PC-9 (cell line): ENCODE measurements at regions not wholly inside any gene's neighbourhood (a gene's known extent, or its start where the extent isn't known, plus 50 kb on each side); places are given as distances from the start of the nearest gene placed in this dataset.

Source experiments
- BruUV-seq: library from RNA; stranded (reverse); fragments of 400-500 nt; replicated peaks from 2 replicates; lab custom pipeline; 2021; lab: Mats Ljungman, UMichigan
- CTCF ChIA-PET: fragments of 300-600 bp; sonication (Branson Sonifier 250); formaldehyde crosslinking; loops from one replicate; lab custom pipeline; 2022; ENCODE audit warnings: antibody characterized with exemption; lab: Charles Lee
- POLR2A ChIA-PET: fragments of 300-600 bp; sonication (Branson Sonifier 250); formaldehyde crosslinking; loops from one replicate; lab custom pipeline; 2022; ENCODE audit warnings: antibody characterized with exemption; ENCODE audit not compliant: unreplicated experiment; lab: Charles Lee
- DNase-seq, 2 experiments: peaks; one replicate each; pipeline versions ENCODE4 v3.0.0 to v3.0.0-alpha.2; 2015 to 2022; ENCODE audit warnings: mixed read lengths in 1 of 2
- H2AFZ ChIP-seq: fragments of 200-600 bp; sonication (generic); 2 replicates; pipeline ENCODE4 v1.8.1; 2017; ENCODE audit warnings: antibody characterized with exemption
- H3F3A ChIP-seq: fragments of 200-600 bp; sonication (generic); 2 replicates; pipeline ENCODE4 v1.8.1; 2017; ENCODE audit warnings: antibody characterized with exemption, mild to moderate bottlenecking, low read depth; ENCODE audit not compliant: insufficient read depth
- H3K27ac ChIP-seq: fragments of 200-600 bp; sonication (generic); 2 replicates; pipeline ENCODE4 v1.6.1; 2016; ENCODE audit warnings: mixed run types
- H3K27me3 ChIP-seq: fragments of 200-600 bp; sonication (generic); 2 replicates; pipeline ENCODE4 v1.6.1; 2016; ENCODE audit warnings: low read depth, mixed run types; ENCODE audit not compliant: insufficient read depth
- H3K36me3 ChIP-seq: fragments of 200-600 bp; sonication (generic); 2 replicates; pipeline ENCODE4 v1.6.1; 2016; ENCODE audit warnings: low read depth, mixed run types
- H3K4me1 ChIP-seq: fragments of 200-600 bp; sonication (generic); replicated peaks from 2 replicates; pipeline ENCODE4 v1.6.1; 2016; ENCODE audit warnings: mixed run types; ENCODE audit not compliant: insufficient read depth
- H3K4me2 ChIP-seq: fragments of 200-600 bp; sonication (generic); 2 replicates; pipeline ENCODE4 v1.6.1; 2017; ENCODE audit warnings: mixed run types
- H3K4me3 ChIP-seq: fragments of 200-600 bp; sonication (generic); 2 replicates; pipeline ENCODE4 v1.6.1; 2016; ENCODE audit warnings: mixed run types
- H3K79me2 ChIP-seq: fragments of 200-600 bp; sonication (generic); 2 replicates; pipeline ENCODE4 v1.6.1; 2017; ENCODE audit warnings: low read depth, mixed run types
- H3K9me2 ChIP-seq: fragments of 200-600 bp; sonication (generic); 2 replicates; pipeline ENCODE4 v1.8.1; 2017; ENCODE audit warnings: mild to moderate bottlenecking; ENCODE audit not compliant: insufficient read depth
- H3K9me3 ChIP-seq: fragments of 200-600 bp; sonication (generic); 2 replicates; pipeline ENCODE4 v1.8.1; 2016; ENCODE audit warnings: low read depth; ENCODE audit not compliant: insufficient read depth
- H4K20me1 ChIP-seq: fragments of 200-600 bp; sonication (generic); 2 replicates; pipeline ENCODE4 v1.8.1; 2017; ENCODE audit not compliant: insufficient read depth
- EZH2 ChIP-seq: fragments of 200-600 bp; sonication (generic); IDR thresholded peaks from 2 replicates; pipeline ENCODE4 v1.8.0; 2017; ENCODE audit warnings: antibody characterized with exemption, low read depth
- intact Hi-C: fragments of 100-400 bp; cut with micrococcal nuclease; formaldehyde crosslinking; loops from one replicate; pipeline ENCODE4 v1.10.0; 2022; ENCODE audit not compliant: unreplicated experiment
- TF ChIP-seq, protein P1 (sequence below): fragments of 200-600 bp; sonication (generic); conservative IDR thresholded peaks from 2 replicates; pipeline ENCODE4 v1.6.1; 2017; ENCODE audit warnings: mixed run types, antibody characterized with exemption, mild to moderate bottlenecking, moderate library complexity

DNA sequence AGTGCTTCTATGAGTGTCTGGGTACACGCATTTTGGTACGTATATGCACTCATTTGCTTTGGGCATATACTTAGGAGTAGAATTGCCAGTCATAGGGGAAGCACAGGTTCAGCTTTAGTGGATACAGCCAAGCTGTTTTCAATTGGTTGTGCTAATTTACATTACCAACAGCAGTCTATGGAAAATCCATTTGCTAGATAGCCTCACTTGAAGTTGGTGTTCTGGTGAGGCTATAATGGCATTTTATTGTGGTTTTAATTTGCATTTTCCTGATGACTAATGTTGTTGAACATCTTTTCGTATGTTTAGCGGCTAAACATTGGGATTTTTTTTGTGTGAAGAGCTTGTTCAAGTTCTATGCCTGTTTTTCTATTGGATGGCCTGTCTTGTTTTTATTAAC lies 76.8 kb upstream of the ANKH start:
- H3K79me2 ChIP-seq = no peaks in the 10 kb centered on the region
- H3K9me2 ChIP-seq = no peaks in the 10 kb centered on the region; the same call in 1 of the 2 replicates
- no peak overlapping the region for H2AFZ ChIP-seq
- DNase-seq = no peak
- no peaks in the 10 kb centered on the region for H3K4me1 ChIP-seq
- no peaks in the 10 kb centered on the region for H3F3A ChIP-seq
- H4K20me1 ChIP-seq = no peaks in the 10 kb centered on the region
- POLR2A ChIA-PET = no interaction called here
- H3K4me2 ChIP-seq = no peak overlapping the region
- H3K4me3 ChIP-seq = no peak overlapping the region
- H3K36me3 ChIP-seq = no peaks in the 10 kb centered on the region
- no peak for TF ChIP-seq EZH2
- TF ChIP-seq, protein P1, sequence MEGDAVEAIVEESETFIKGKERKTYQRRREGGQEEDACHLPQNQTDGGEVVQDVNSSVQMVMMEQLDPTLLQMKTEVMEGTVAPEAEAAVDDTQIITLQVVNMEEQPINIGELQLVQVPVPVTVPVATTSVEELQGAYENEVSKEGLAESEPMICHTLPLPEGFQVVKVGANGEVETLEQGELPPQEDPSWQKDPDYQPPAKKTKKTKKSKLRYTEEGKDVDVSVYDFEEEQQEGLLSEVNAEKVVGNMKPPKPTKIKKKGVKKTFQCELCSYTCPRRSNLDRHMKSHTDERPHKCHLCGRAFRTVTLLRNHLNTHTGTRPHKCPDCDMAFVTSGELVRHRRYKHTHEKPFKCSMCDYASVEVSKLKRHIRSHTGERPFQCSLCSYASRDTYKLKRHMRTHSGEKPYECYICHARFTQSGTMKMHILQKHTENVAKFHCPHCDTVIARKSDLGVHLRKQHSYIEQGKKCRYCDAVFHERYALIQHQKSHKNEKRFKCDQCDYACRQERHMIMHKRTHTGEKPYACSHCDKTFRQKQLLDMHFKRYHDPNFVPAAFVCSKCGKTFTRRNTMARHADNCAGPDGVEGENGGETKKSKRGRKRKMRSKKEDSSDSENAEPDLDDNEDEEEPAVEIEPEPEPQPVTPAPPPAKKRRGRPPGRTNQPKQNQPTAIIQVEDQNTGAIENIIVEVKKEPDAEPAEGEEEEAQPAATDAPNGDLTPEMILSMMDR = no peak
- H3K9me3 ChIP-seq = no peaks in the 10 kb centered on the region
- CTCF ChIA-PET = no interaction called here
- intact Hi-C loops = loop anchor here (5.0 kb wide), 1 partner anchor 261 kb away; no protein-coding TSS in a partner anchor
- peaks cover 11% of the 10 kb centered on the region; the same call in 1 of the 2 replicates for H3K27me3 ChIP-seq
- BruUV-seq = no TSS peak
- no peak overlapping the region for H3K27ac ChIP-seq

DNA sequence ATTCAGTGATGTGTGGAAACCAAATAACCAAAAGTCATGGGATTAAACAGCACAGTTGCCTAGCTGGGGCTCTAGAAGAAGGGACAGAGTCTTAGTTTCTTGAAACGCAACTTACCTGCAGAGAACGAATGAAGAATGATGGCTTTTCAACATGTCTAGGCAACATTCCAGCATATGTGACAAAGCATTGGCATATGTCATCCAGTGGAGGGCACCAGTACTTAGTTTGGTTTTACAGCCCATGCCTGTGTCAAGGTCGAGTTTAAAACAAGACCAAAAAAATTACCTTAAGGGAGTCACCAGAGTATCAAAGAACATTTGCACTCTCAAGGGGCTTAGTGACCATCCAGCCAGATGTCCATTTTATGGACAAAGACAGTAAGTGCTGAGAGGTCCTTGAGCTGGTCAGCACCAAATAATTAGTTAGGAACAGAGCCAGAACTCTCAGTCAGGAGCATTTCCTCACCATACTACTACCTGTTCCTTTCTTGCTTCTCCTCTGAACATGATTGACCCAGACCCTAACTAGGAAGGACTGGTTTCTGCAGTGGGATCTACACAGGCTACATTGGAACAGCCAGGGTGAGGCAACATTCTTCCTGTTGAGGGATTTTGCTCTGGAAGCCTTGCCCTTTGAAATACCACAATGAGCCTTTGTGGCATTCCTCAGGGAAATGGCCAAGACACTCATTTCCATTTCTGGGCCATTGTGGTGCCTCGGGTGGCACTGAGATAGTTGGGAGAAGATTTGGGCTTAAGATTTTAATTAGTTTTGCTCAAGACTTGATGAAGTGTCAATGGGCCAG lies 75.4 kb upstream of the ANKH start:
- peak in 1 of 2 experiments; percentile 24 for DNase-seq
- CTCF ChIA-PET = interaction anchor here (0.6 to 0.7 kb wide), 2 partner anchors 54 to 63 kb away, joined by 4 to 9 read pairs; no protein-coding TSS in a partner anchor
- H3K4me2 ChIP-seq = no peak overlapping the region
- TF ChIP-seq EZH2 = no peak
- TF ChIP-seq, protein P1 = peak; percentile 49
- POLR2A ChIA-PET = no interaction called here
- no peak overlapping the region for H3K4me3 ChIP-seq
- no peak overlapping the region for H2AFZ ChIP-seq
- BruUV-seq = no TSS peak
- no peaks in the 10 kb centered on the region for H3K9me2 ChIP-seq
- H3K27me3 ChIP-seq = peaks cover 16% of the 10 kb centered on the region; the same call in 1 of the 2 replicates
- H3K79me2 ChIP-seq = no peaks in the 10 kb centered on the region
- no peaks in the 10 kb centered on the region for H3K36me3 ChIP-seq
- intact Hi-C loops = loop anchor here (1.0 to 5.0 kb wide), 3 partner anchors 56 to 260 kb away; no protein-coding TSS in a partner anchor
- H4K20me1 ChIP-seq = no peaks in the 10 kb centered on the region
- H3K27ac ChIP-seq = no peak overlapping the region
- no peaks in the 10 kb centered on the region for H3K9me3 ChIP-seq
- H3K4me1 ChIP-seq = no peaks in the 10 kb centered on the region
- H3F3A ChIP-seq = no peaks in the 10 kb centered on the region

DNA sequence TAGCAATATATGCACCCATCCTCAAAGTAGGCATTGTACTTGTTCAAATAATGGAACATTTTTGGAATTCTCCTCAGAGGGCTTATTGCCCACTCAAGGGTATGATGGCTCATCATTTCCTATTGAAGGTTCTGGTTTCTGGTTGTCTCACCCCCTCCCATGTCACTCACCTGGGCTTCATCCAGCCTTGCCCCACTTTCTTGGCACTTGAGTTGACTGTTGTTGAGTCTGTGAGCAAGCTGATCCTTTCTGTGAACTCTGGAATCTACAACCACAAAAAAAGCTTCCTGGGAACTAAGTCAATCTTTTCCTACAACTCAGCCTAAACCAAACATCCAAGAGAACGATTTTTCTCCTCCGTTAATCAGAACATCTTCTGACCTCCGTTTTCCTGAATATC lies 73.9 kb upstream of the ANKH start:
- H2AFZ ChIP-seq = no peak overlapping the region
- H3K4me2 ChIP-seq = no peak overlapping the region
- H3K27ac ChIP-seq = no peak overlapping the region
- H3K9me2 ChIP-seq = no peaks in the 10 kb centered on the region
- intact Hi-C loops = loop anchor here (5.0 kb wide), 1 partner anchor 258 kb away; no protein-coding TSS in a partner anchor
- peaks cover 18% of the 10 kb centered on the region; the same call in 1 of the 2 replicates for H3K27me3 ChIP-seq
- H4K20me1 ChIP-seq = no peaks in the 10 kb centered on the region
- no peaks in the 10 kb centered on the region for H3K4me1 ChIP-seq
- H3K9me3 ChIP-seq = no peaks in the 10 kb centered on the region
- ChIA-PET POLR2A (no interaction called here), CTCF (no interaction called here)
- H3K79me2 ChIP-seq = no peaks in the 10 kb centered on the region
- no peaks in the 10 kb centered on the region for H3F3A ChIP-seq
- no peak for DNase-seq
- H3K4me3 ChIP-seq = no peak overlapping the region
- TF ChIP-seq, protein P1 = no peak
- TF ChIP-seq EZH2 = no peak
- no peaks in the 10 kb centered on the region for H3K36me3 ChIP-seq
- BruUV-seq = no TSS peak
